GM12878 (cell line): ENCODE measurements at regions not wholly inside any gene's neighbourhood (a gene's known extent, or its start where the extent isn't known, plus 50 kb on each side); places are given as distances from the start of the nearest gene placed in this dataset.

ENCODE experiments used
- ATAC-seq: fragments of 200-7000 bp; cut with Tn5 transposase; 3 replicates; pipeline ENCODE4 v1.9.1; 2020; ENCODE audit warnings: mild to moderate bottlenecking, moderate library complexity
- BruUV-seq: library from RNA; stranded (reverse); fragments of 400-500 nt; replicated peaks from 2 replicates; lab custom pipeline; 2021; lab: Mats Ljungman, UMichigan
- CTCF ChIA-PET: fragments of 300-600 bp; sonication (Branson Sonifier 250); formaldehyde crosslinking; extraction: SDS; loops from one replicate; lab custom pipeline; 2021; ENCODE audit warnings: inconsistent platforms; lab: Yijun Ruan, JAX
- POLR2A ChIA-PET: fragments of 350-600 bp; formaldehyde crosslinking; extraction: SDS; loops from one replicate; lab custom pipeline; 2021; ENCODE audit warnings: inconsistent platforms; lab: Charles Lee
- RAD21 ChIA-PET: fragments of 300-600 bp; sonication (Branson Sonifier 250); formaldehyde crosslinking; loops from one replicate; lab custom pipeline; 2023; ENCODE audit warnings: antibody characterized with exemption; ENCODE audit not compliant: unreplicated experiment; lab: Charles Lee
- SMC1A ChIA-PET: fragments of 300-600 bp; sonication (Branson Sonifier 250); formaldehyde crosslinking; loops from one replicate; lab custom pipeline; 2023; ENCODE audit not compliant: unreplicated experiment, uncharacterized antibody; lab: Charles Lee
- DNase-seq: peaks from one replicate; pipeline ENCODE4 v3.0.0-alpha.2; 2011; ENCODE audit warnings: low read depth, low spot score
- FAIRE-seq: peaks from 3 replicates; lab custom pipeline; 2011; peaks lifted over from hg19 to GRCh38; lab: Jason Lieb, UNC
- H2AFZ ChIP-seq: 2 replicates; pipeline ENCODE4 v1.6.0; 2011; ENCODE audit warnings: low read depth, low read length, control low read depth; ENCODE audit not compliant: control insufficient read depth
- H3K27ac ChIP-seq: 2 replicates; pipeline ENCODE4 v1.5.1; 2011; ENCODE audit warnings: control low read depth; ENCODE audit not compliant: control insufficient read depth, insufficient read depth
- H3K27me3 ChIP-seq, 2 experiments: replicated peaks in 1 of 2; 2 replicates each; pipeline versions ENCODE4 v1.6.0 to v1.6.1; 2011; ENCODE audit warnings: low read length in 1 of 2; ENCODE audit not compliant: control insufficient read depth in 2 of 2, insufficient read depth in 2 of 2
- H3K36me3 ChIP-seq, 2 experiments: 2 replicates each; pipeline ENCODE4 v1.5.1; 2011; ENCODE audit warnings: low read length in 1 of 2; ENCODE audit not compliant: control insufficient read depth in 2 of 2, insufficient read depth in 2 of 2
- H3K4me1 ChIP-seq: 2 replicates; pipeline ENCODE4 v1.6.1; 2011; ENCODE audit warnings: mild to moderate bottlenecking, low read length, moderate library complexity, mixed read lengths; ENCODE audit not compliant: control insufficient read depth, insufficient read depth
- H3K4me2 ChIP-seq: 2 replicates; pipeline ENCODE4 v1.6.0; 2011; ENCODE audit warnings: control low read depth; ENCODE audit not compliant: control insufficient read depth, insufficient read depth
- H3K4me3 ChIP-seq: fragments of 200-600 bp; sonication (generic); 2 replicates; pipeline ENCODE4 v1.5.1; 2016
- H3K79me2 ChIP-seq: 2 replicates; pipeline ENCODE4 v1.6.0; 2011; ENCODE audit warnings: low read length; ENCODE audit not compliant: control insufficient read depth, insufficient read depth
- H3K9ac ChIP-seq: 2 replicates; pipeline ENCODE4 v1.8.0; 2011; ENCODE audit warnings: low read length, control low read depth, mixed read lengths; ENCODE audit not compliant: control insufficient read depth, insufficient read depth
- H3K9me3 ChIP-seq: replicated peaks from 3 replicates; pipeline ENCODE4 v1.5.1; 2011; ENCODE audit warnings: mild to moderate bottlenecking, low read length; ENCODE audit not compliant: control insufficient read depth, insufficient read depth
- H4K20me1 ChIP-seq: 2 replicates; pipeline ENCODE4 v1.6.0; 2011; ENCODE audit not compliant: control insufficient read depth, insufficient read depth
- BHLHE40 ChIP-seq, 2 experiments: fragments of 450-650 bp in 1 of 2; IDR thresholded peaks; 2 replicates each; pipeline ENCODE4 v1.6.1; 2011 to 2017; ENCODE audit warnings: low read depth in 2 of 2, borderline replicate concordance in 1 of 2, improper control_type of control experiment in 1 of 2, low read length in 1 of 2, mild to moderate bottlenecking in 1 of 2
- CHD2 ChIP-seq: IDR thresholded peaks from 2 replicates; pipeline ENCODE4 v1.6.1; 2011; ENCODE audit warnings: low read depth, low read length, improper control_type of control experiment, borderline replicate concordance
- CREB1 ChIP-seq: IDR thresholded peaks from 2 replicates; pipeline ENCODE4 v1.6.1; 2012; ENCODE audit warnings: low read depth, mild to moderate bottlenecking, inconsistent platforms
- DPF2 ChIP-seq: fragments of 450-650 bp; IDR thresholded peaks from 2 replicates; pipeline ENCODE4 v1.6.1; 2017; ENCODE audit warnings: mild to moderate bottlenecking
- HDAC2 ChIP-seq: fragments of 200-600 bp; sonication (generic); IDR thresholded peaks from 2 replicates; pipeline ENCODE4 v1.6.1; 2017
- HDGF ChIP-seq: fragments of 450-650 bp; IDR thresholded peaks from 2 replicates; pipeline ENCODE4 v1.6.1; 2016; ENCODE audit warnings: antibody characterized with exemption
- MTA3 ChIP-seq: IDR thresholded peaks from 2 replicates; pipeline ENCODE4 v1.6.1; 2012; ENCODE audit warnings: low read length, inconsistent platforms, borderline replicate concordance
- MYC ChIP-seq: IDR thresholded peaks from 2 replicates; pipeline ENCODE4 v1.6.1; 2011; ENCODE audit warnings: mild to moderate bottlenecking, low read length, moderate library complexity, inconsistent platforms; ENCODE audit not compliant: insufficient read depth, insufficient replicate concordance, insufficient read length, severe bottlenecking
- NR2C1 ChIP-seq: fragments of 450-650 bp; IDR thresholded peaks from 2 replicates; pipeline ENCODE4 v1.6.1; 2017; ENCODE audit warnings: antibody characterized with exemption, mild to moderate bottlenecking, moderate library complexity
- NR2C2 ChIP-seq: IDR thresholded peaks from 2 replicates; pipeline ENCODE4 v1.6.1; 2011; ENCODE audit warnings: borderline replicate concordance, low read depth; ENCODE audit not compliant: control insufficient read depth, insufficient read length
- POLR2A ChIP-seq: IDR thresholded peaks from 2 replicates; pipeline ENCODE4 v1.6.1; 2011; ENCODE audit warnings: low read depth, mild to moderate bottlenecking, low read length
- SIN3A ChIP-seq: IDR thresholded peaks from 2 replicates; pipeline ENCODE4 v1.6.1; 2012; ENCODE audit warnings: low read depth, low read length, improper control_type of control experiment
- SREBF1 ChIP-seq: IDR thresholded peaks from 2 replicates; pipeline ENCODE4 v1.6.1; 2012; ENCODE audit warnings: mild to moderate bottlenecking, low read length
- TBL1XR1 ChIP-seq: IDR thresholded peaks from 2 replicates; pipeline ENCODE4 v1.6.1; 2012; ENCODE audit warnings: low read depth, low read length, improper control_type of control experiment
- WRNIP1 ChIP-seq: IDR thresholded peaks from 2 replicates; pipeline ENCODE4 v1.6.1; 2011; ENCODE audit warnings: low read depth, low read length, improper control_type of control experiment, borderline replicate concordance
- ZBTB40 ChIP-seq: fragments of 450-650 bp; IDR thresholded peaks from 2 replicates; pipeline ENCODE4 v1.6.1; 2016; ENCODE audit warnings: mild to moderate bottlenecking, moderate library complexity, borderline replicate concordance
- WGBS: methylation state at CpG from one replicate; pipeline ENCODE4 v1.1.6; 2016; ENCODE audit warnings: low lambda C conversion rate; ENCODE audit not compliant: insufficient replicate concordance, insufficient coverage; ENCODE audit errors: missing lambda C conversion rate; 5-methylcytosine and 5-hydroxymethylcytosine counted together
- in situ Hi-C: fragments of 300-500 bp; cut with MboI; formaldehyde crosslinking; loops from 9 replicates; pipeline ENCODE4 v1.14.3; 2018; ENCODE audit warnings: mixed read lengths
- intact Hi-C: fragments of 100-400 bp; cut with micrococcal nuclease; formaldehyde crosslinking; loops from one replicate; pipeline ENCODE4 v1.14.2; 2022; ENCODE audit not compliant: unreplicated experiment
- TF ChIP-seq, protein P1 (sequence below): fragments of 450-650 bp; IDR thresholded peaks from 2 replicates; pipeline ENCODE4 v1.6.1; 2017; ENCODE audit warnings: antibody characterized with exemption, mild to moderate bottlenecking, moderate library complexity
- TF ChIP-seq, protein P2 (sequence below): fragments of 450-650 bp; IDR thresholded peaks from 2 replicates; pipeline ENCODE4 v1.6.1; 2017; ENCODE audit warnings: mild to moderate bottlenecking, low read depth, inconsistent platforms; ENCODE audit not compliant: poor library complexity, severe bottlenecking

DNA sequence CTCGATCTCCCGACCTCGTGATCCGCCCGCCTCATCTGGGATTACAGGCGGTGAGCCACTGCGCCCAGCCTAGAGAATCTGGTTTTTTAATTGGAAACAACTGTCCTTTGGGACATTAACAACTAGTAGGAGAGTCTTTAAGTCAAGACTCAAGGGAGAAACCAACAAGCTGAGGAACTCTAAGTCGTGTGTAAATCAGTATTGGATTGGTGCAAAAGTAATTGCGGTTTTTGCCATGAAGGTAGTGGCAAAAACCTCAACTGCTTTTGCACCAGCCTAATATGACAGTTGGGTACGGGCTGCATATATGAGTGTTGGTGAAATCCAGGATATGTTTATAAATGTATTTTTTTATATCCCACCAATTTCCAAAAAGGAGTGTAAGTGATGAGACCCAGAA is 113.9 kb upstream of the PLXNA4 start:
- no peaks in the 10 kb centered on the region for H3K27me3 ChIP-seq
- no peaks in the 10 kb centered on the region for H3K79me2 ChIP-seq
- ChIA-PET CTCF (no interaction called here), RAD21 (no interaction called here), POLR2A (no interaction called here), SMC1A (interaction anchor here (0.6 kb wide), 1 partner anchor 602 kb away, joined by 3 read pairs; no protein-coding TSS in a partner anchor)
- in situ Hi-C loops (no loop called here), intact Hi-C loops (no loop called here)
- H4K20me1 ChIP-seq = no peaks in the 10 kb centered on the region
- H3K4me3 ChIP-seq = no peak overlapping the region
- no peak for ATAC-seq
- no peak overlapping the region for H3K27ac ChIP-seq
- WGBS = 64% methylated on average over 10 of the region's 10 CpGs
- no peak for DNase-seq
- no peak overlapping the region for H3K9ac ChIP-seq
- no TSS peak for BruUV-seq
- H3K4me1 ChIP-seq = no peaks in the 10 kb centered on the region
- no peak overlapping the region for H3K4me2 ChIP-seq
- no peaks in the 10 kb centered on the region for H3K36me3 ChIP-seq
- H2AFZ ChIP-seq = no peak overlapping the region
- FAIRE-seq = no peak
- no peaks in the 10 kb centered on the region for H3K9me3 ChIP-seq
- TF ChIP-seq MYC (no peak), POLR2A (no peak), NR2C1 (no peak), BHLHE40 (IDR thresholded peaks at IDR 0.05; ENCODE audit: borderline replicate concordance in 1 of 2, low read depth in 2 of 2, low read length in 1 of 2) (no peak), SIN3A (no peak), WRNIP1 (no peak), TBL1XR1 (no peak), MTA3 (no peak), ZBTB40 (no peak), HDAC2 (no peak), NR2C2 (no peak), CREB1 (no peak), SREBF1 (no peak), DPF2 (no peak), CHD2 (no peak), HDGF (no peak)
- TF ChIP-seq, protein P1, sequence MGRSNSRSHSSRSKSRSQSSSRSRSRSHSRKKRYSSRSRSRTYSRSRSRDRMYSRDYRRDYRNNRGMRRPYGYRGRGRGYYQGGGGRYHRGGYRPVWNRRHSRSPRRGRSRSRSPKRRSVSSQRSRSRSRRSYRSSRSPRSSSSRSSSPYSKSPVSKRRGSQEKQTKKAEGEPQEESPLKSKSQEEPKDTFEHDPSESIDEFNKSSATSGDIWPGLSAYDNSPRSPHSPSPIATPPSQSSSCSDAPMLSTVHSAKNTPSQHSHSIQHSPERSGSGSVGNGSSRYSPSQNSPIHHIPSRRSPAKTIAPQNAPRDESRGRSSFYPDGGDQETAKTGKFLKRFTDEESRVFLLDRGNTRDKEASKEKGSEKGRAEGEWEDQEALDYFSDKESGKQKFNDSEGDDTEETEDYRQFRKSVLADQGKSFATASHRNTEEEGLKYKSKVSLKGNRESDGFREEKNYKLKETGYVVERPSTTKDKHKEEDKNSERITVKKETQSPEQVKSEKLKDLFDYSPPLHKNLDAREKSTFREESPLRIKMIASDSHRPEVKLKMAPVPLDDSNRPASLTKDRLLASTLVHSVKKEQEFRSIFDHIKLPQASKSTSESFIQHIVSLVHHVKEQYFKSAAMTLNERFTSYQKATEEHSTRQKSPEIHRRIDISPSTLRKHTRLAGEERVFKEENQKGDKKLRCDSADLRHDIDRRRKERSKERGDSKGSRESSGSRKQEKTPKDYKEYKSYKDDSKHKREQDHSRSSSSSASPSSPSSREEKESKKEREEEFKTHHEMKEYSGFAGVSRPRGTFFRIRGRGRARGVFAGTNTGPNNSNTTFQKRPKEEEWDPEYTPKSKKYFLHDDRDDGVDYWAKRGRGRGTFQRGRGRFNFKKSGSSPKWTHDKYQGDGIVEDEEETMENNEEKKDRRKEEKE = no peak
- TF ChIP-seq, protein P2, sequence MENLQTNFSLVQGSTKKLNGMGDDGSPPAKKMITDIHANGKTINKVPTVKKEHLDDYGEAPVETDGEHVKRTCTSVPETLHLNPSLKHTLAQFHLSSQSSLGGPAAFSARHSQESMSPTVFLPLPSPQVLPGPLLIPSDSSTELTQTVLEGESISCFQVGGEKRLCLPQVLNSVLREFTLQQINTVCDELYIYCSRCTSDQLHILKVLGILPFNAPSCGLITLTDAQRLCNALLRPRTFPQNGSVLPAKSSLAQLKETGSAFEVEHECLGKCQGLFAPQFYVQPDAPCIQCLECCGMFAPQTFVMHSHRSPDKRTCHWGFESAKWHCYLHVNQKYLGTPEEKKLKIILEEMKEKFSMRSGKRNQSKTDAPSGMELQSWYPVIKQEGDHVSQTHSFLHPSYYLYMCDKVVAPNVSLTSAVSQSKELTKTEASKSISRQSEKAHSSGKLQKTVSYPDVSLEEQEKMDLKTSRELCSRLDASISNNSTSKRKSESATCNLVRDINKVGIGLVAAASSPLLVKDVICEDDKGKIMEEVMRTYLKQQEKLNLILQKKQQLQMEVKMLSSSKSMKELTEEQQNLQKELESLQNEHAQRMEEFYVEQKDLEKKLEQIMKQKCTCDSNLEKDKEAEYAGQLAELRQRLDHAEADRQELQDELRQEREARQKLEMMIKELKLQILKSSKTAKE = no peak
